SH-SY5Y (cell line): ENCODE measurements at regions not wholly inside any gene's neighbourhood (a gene's known extent, or its start where the extent isn't known, plus 50 kb on each side); places are given as distances from the start of the nearest gene placed in this dataset.

Source experiments
- GATA2 ChIP-seq: IDR thresholded peaks from 2 replicates; pipeline ENCODE4 v1.6.1; 2011; ENCODE audit warnings: mild to moderate bottlenecking, low read depth, low read length
- GATA3 ChIP-seq: IDR thresholded peaks from 2 replicates; pipeline ENCODE4 v1.6.1; 2011; ENCODE audit warnings: low read depth, mild to moderate bottlenecking, low read length, moderate library complexity

DNA sequence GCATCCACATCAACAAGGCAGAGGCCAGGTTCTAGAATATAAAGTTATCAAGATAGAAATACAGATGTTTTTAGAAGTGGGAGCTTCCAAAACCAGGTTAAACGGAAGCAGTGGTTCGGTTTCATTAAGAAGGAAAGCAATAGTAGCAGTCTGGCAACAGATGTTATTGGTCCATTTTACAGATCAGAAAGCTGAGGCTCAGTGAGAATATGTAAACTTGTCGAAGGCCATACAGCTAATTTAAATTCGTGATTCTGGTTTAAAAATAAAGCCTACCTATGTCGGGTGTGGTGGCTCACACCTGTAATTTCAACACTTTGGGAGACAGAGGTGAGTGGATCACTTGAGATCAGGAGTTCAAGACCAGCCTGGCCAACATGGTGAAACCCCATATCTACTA lies 160.6 kb downstream of the ARRDC3 start:
- TF ChIP-seq GATA3 (no peak), GATA2 (no peak)
